Cardiac fibroblast (primary cell): ENCODE measurements at regions not wholly inside any gene's neighbourhood (a gene's known extent, or its start where the extent isn't known, plus 50 kb on each side); places are given as distances from the start of the nearest gene placed in this dataset.

Experiments used
- DNase-seq, 2 donors: peaks; one replicate each; pipeline versions ENCODE4 v3.0.0 to v3.0.0-alpha.2; 2010; ENCODE audit warnings: low read depth in 2 of 2
- H3K4me3 ChIP-seq, 2 donors: replicated peaks in 1 of 2; 1 replicate in 1 of 2; 2 replicates in 1 of 2; pipeline ENCODE4 v1.5.1; 2011; ENCODE audit warnings: low read depth in 2 of 2, low read length in 2 of 2, mild to moderate bottlenecking in 2 of 2, moderate library complexity in 1 of 2
- TF ChIP-seq, protein P1 (sequence below): IDR thresholded peaks from one replicate; pipeline ENCODE4 v1.5.1; 2011; ENCODE audit warnings: low read depth, mild to moderate bottlenecking, low read length, inconsistent platforms

DNA sequence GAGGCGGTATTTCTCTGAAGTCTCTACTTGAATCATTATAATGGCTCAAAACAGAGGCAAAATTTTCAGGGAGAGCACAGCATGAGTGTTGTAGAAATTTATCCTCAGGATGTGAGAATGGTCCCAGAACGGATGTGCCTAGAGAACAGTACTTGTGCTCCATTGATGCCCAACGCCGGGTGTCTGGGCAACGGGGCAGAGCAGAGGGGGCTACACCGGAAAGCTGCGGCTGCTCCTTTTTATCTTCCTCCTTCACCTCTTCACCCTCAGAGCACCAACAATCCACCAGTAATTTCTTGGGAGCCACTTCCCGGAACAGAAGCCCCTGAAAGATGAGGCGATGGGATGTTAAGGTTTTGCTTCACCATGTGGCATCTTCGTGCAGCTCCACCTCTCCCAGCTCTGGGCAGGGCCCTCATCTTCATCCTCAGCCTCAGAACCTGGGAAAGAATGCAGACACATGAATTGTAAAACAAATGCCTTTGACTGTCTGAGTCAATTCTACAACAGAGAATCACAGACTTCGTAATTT is 71.5 kb downstream of the PTGR3 start:
- TF ChIP-seq, protein P1, sequence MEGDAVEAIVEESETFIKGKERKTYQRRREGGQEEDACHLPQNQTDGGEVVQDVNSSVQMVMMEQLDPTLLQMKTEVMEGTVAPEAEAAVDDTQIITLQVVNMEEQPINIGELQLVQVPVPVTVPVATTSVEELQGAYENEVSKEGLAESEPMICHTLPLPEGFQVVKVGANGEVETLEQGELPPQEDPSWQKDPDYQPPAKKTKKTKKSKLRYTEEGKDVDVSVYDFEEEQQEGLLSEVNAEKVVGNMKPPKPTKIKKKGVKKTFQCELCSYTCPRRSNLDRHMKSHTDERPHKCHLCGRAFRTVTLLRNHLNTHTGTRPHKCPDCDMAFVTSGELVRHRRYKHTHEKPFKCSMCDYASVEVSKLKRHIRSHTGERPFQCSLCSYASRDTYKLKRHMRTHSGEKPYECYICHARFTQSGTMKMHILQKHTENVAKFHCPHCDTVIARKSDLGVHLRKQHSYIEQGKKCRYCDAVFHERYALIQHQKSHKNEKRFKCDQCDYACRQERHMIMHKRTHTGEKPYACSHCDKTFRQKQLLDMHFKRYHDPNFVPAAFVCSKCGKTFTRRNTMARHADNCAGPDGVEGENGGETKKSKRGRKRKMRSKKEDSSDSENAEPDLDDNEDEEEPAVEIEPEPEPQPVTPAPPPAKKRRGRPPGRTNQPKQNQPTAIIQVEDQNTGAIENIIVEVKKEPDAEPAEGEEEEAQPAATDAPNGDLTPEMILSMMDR = no peak
- H3K4me3 ChIP-seq = no peak overlapping the region
- DNase-seq = no peak

GRCh38 chr18:75135158-75135725 is 73.7 kb downstream of the PTGR3 start:
- DNase-seq = no peak
- TF ChIP-seq, protein P1 = no peak
- H3K4me3 ChIP-seq = no peak overlapping the region

- no peak overlapping the region for H3K4me3 ChIP-seq
- DNase-seq = no peak
- TF ChIP-seq, protein P1 = no peak
Measured at GRCh38 chr18:75134611-75134975, 74.3 kb downstream of the PTGR3 start.

DNA sequence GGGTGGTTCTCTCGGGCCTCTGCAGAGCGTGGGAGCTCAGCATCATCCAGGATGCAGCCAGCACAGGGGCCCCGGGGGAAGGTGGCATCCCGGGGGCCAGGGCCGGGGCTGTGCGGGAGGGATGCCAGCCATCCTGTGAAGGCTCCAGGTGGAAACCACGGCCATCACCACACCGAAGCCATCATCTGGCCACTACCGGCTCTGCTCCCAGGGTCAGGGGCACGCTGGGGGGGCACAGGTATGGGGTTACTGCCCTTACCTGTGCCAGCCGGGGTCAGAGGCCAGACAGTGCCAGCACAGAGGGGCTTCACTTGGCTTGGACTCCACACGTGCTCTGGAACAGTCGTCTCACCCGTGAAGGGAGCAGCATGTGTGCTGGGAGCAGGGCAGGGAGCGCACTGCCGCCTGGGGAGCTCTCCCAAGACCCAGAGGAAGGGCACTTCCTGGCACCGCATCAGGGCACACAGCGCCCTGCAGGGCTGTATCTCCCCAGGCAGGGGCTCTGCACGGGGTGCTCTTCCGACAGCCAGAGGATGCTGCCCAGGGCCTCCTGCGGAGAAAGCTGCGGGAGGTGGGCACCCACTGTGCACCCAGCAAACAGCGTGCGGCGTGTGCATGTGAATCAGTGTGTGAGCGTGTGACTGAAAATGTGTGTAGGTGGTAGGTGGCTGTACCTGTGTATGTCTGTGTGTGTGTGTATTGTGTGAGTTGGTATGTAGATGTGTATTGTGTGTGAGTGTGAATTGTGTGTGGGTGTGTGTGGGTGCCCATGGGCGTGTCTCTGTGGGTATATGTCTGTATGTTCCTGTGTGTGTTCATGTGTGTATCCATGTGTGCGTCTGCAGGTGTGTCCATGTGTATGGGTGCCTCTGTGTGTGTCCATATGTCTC is 75.0 kb downstream of the PTGR3 start:
- no peak overlapping the region for H3K4me3 ChIP-seq
- DNase-seq = no peak
- TF ChIP-seq, protein P1 = no peak

- TF ChIP-seq, protein P1 = no peak
- H3K4me3 ChIP-seq = no peak overlapping the region
Measured at GRCh38 chr18:75132931-75133525, 75.9 kb downstream of the PTGR3 start.

DNA sequence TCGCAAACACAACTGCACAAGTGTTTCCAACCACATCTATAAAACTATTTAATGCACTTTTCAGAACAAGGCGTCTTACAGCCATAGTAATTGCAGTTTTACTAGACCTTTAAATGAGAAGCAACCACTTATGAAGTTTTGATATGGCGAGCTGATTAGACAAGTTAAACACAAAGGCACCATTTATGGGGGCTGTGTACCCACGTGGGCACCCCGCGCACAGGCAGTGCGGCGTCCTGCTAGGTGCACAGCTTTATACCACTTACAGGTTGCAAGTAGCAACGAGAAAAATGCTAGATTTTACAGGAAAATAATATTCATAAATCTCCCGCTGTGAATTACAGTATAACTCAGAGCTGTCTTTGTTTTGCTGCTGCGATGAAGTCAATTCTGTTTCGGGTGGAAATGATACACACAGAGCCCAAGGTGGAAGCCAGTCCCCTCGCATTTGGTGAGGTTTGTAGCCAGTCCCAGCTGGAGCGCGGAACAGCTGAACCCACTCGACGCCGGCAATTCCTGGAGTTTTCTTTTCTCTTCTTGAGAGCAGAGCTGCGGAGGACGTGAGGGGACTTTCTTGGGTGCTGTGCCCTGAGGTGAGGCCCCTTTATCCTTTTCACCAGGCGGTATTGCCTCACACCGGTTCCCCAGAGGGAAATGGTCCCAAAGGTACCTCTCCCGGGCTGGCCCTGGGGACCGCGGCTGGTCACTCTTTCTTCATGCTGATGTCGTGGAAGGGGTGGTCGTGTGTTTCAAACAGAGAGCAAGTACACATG is 76.7 kb downstream of the PTGR3 start:
- no peak overlapping the region for H3K4me3 ChIP-seq
- DNase-seq = no peak
- TF ChIP-seq, protein P1 = no peak

More at GRCh38 chr18:75132931-75133525, 75.9 kb downstream of the PTGR3 start:
- no peak for DNase-seq
